Neural cell (in vitro differentiated cells): ENCODE measurements at regions not wholly inside any gene's neighbourhood (a gene's known extent, or its start where the extent isn't known, plus 50 kb on each side); places are given as distances from the start of the nearest gene placed in this dataset.

Source experiments
- CTCF ChIP-seq: fragments of 450-650 bp; IDR thresholded peaks from 2 replicates; pipeline ENCODE4 v1.5.1; 2014; ENCODE audit warnings: antibody characterized with exemption, mild to moderate bottlenecking, moderate library complexity; ENCODE audit not compliant: poor library complexity, severe bottlenecking
- EP300 ChIP-seq: fragments of 450-650 bp; conservative IDR thresholded peaks from 2 replicates; pipeline ENCODE4 v1.6.1; 2014; ENCODE audit warnings: antibody characterized with exemption, mild to moderate bottlenecking, moderate library complexity; ENCODE audit not compliant: poor library complexity, severe bottlenecking
- EZH2 ChIP-seq: fragments of 200-600, 300-800 bp; shearing (Covaris generic), sonication (generic); IDR thresholded peaks from 2 replicates; pipeline ENCODE4 v1.6.1; 2014; ENCODE audit warnings: antibody characterized with exemption, low read length, borderline replicate concordance, mild to moderate bottlenecking; ENCODE audit not compliant: insufficient read depth, poor library complexity, severe bottlenecking
- MXI1 ChIP-seq: fragments of 450-650 bp; conservative IDR thresholded peaks from 2 replicates; pipeline ENCODE4 v1.6.1; 2014; ENCODE audit warnings: antibody characterized with exemption, mild to moderate bottlenecking; ENCODE audit not compliant: poor library complexity, severe bottlenecking
- POLR2AphosphoS5 ChIP-seq: IDR thresholded peaks from 2 replicates; pipeline ENCODE4 v1.6.1; 2012
- RAD21 ChIP-seq: fragments of 450-650 bp; conservative IDR thresholded peaks from 2 replicates; pipeline ENCODE4 v1.6.1; 2014; ENCODE audit warnings: antibody characterized with exemption, mild to moderate bottlenecking, moderate library complexity
- REST ChIP-seq: IDR thresholded peaks from 2 replicates; pipeline ENCODE4 v1.6.1; 2012; ENCODE audit warnings: borderline replicate concordance
- SMC3 ChIP-seq: fragments of 450-650 bp; conservative IDR thresholded peaks from 2 replicates; pipeline ENCODE4 v1.6.1; 2014; ENCODE audit warnings: antibody characterized with exemption, mild to moderate bottlenecking, moderate library complexity; ENCODE audit not compliant: poor library complexity
- TAF1 ChIP-seq: IDR thresholded peaks from 2 replicates; pipeline ENCODE4 v1.6.1; 2012; ENCODE audit warnings: low read depth

GRCh38 chr19:27920774-27921173 is 1292.2 kb downstream of the UQCRFS1 start:
- no peak for TF ChIP-seq CTCF
- TF ChIP-seq POLR2AphosphoS5 = no peak
- no peak for TF ChIP-seq EZH2
- no peak for TF ChIP-seq SMC3
- TF ChIP-seq TAF1 = no peak
- no peak for TF ChIP-seq EP300
- no peak for TF ChIP-seq RAD21
- TF ChIP-seq REST = no peak
- TF ChIP-seq MXI1 = no peak
